ENCODE measurements at regions not wholly inside any gene's neighbourhood (a gene's known extent, or its start where the extent isn't known, plus 50 kb on each side); places are given as distances from the start of the nearest gene placed in this dataset.
"Not testable (repeated sequence)": the region's sequence is repeated elsewhere in the genome, so short reads cannot be mapped to it uniquely, and the experiment has no call there.

DNA sequence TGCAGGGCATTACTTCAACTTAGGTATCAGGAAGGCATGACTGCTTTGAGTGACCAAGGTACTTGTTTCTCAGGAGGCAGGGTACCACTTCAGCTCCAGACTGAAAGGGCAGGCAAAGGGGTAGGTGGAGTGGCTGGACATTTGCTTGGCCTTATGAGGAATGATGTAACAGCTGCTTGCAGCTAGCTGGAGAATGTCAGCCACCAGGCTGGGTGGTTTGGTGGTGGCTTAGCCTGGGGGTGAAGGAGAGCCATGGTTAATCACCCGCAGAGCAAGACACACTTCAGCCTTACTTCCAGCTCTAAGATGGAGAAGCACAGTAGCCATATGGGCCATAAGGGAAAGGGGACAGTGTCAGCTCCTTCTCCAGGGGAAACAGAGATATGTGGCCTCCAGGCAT, 146.1 kb downstream of the APIP start:
- no peak for TF ChIP-seq POLR2A (IDR thresholded peaks at IDR 0.05)
- TF ChIP-seq, protein P1, sequence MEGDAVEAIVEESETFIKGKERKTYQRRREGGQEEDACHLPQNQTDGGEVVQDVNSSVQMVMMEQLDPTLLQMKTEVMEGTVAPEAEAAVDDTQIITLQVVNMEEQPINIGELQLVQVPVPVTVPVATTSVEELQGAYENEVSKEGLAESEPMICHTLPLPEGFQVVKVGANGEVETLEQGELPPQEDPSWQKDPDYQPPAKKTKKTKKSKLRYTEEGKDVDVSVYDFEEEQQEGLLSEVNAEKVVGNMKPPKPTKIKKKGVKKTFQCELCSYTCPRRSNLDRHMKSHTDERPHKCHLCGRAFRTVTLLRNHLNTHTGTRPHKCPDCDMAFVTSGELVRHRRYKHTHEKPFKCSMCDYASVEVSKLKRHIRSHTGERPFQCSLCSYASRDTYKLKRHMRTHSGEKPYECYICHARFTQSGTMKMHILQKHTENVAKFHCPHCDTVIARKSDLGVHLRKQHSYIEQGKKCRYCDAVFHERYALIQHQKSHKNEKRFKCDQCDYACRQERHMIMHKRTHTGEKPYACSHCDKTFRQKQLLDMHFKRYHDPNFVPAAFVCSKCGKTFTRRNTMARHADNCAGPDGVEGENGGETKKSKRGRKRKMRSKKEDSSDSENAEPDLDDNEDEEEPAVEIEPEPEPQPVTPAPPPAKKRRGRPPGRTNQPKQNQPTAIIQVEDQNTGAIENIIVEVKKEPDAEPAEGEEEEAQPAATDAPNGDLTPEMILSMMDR (IDR thresholded peaks at IDR 0.05): no peak
- H3K27me3 ChIP-seq: no peaks in the 10 kb centered on the region
- 92 to 100% methylated on average over 1 of the region's 1 CpG for WGBS, 2 donors
- DNase-seq: no peak
- no peaks in the 10 kb centered on the region for H3K9me3 ChIP-seq
- H3K4me1 ChIP-seq: peaks cover 0 to 4% of the 10 kb centered on the region in 2 donors
- H3K36me3 ChIP-seq: no peaks in the 10 kb centered on the region
- no peak overlapping the region for H3K4me3 ChIP-seq (replicated peaks in 1 of 3)
- no peak overlapping the region for H3K27ac ChIP-seq
- intact Hi-C loops (cut with DNase I): no loop called here

DNA sequence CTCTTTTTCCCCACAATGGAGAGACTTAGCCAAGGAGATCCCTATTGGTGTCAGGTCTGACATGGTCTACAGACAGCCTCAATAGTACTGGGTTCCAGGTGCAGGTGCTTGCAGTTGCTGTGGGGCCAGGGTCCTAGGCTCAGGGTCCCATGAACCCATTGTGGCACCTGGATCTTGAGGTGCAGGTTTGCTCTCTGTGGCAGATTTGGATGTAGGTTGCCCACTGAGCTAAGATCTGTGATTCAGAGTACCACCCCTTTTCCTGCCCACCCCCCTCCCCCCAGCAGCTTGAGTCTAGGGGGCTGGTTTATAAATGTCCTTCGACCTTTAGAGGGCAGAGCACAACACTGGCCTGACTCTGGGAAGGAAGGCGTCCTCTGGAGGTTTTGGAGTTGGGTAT, 147.0 kb downstream of the APIP start:
- no peak overlapping the region for H3K27ac ChIP-seq

DNA sequence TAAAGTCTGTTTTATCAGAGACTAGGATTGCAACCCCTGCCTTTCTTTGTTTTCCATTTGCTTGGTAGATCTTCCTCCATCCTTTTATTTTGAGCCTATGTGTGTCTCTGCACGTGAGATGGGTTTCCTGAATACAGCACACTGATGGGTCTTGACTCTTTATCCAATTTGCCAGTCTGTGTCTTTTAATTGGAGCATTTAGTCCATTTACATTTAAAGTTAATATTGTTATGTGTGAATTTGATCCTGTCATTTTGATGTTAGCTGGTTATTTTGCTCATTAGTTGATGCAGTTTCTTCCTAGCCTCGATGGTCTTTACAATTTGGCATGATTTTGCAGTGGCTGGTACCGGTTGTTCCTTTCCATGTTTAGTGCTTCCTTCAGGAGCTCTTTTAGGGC, 141.7 kb downstream of the EHF start:
- H3K27ac ChIP-seq; H3K36me3 ChIP-seq; H3K4me1 ChIP-seq; H3K9me3 ChIP-seq; DNase-seq; intact Hi-C loops (cut with DNase I); H3K27me3 ChIP-seq; H3K4me3 ChIP-seq (replicated peaks in 1 of 3): not testable (repeated sequence)
- WGBS, 2 donors: 50 to 80% methylated on average over 1 of the region's 3 CpGs

More for the DNA sequence above, 147.0 kb downstream of the APIP start:
- H3K27me3 ChIP-seq: no peaks in the 10 kb centered on the region
- TF ChIP-seq, protein P1 (IDR thresholded peaks at IDR 0.05): no peak
- TF ChIP-seq POLR2A (IDR thresholded peaks at IDR 0.05): no peak
- no peaks in the 10 kb centered on the region for H3K36me3 ChIP-seq
- WGBS, 2 donors: 78 to 88% methylated on average over 2 of the region's 2 CpGs
- peaks cover 0 to 4% of the 10 kb centered on the region in 2 donors for H3K4me1 ChIP-seq
- H3K4me3 ChIP-seq (replicated peaks in 1 of 3): no peak overlapping the region
- DNase-seq: no peak
- intact Hi-C loops (cut with DNase I): no loop called here
- no peaks in the 10 kb centered on the region for H3K9me3 ChIP-seq

DNA sequence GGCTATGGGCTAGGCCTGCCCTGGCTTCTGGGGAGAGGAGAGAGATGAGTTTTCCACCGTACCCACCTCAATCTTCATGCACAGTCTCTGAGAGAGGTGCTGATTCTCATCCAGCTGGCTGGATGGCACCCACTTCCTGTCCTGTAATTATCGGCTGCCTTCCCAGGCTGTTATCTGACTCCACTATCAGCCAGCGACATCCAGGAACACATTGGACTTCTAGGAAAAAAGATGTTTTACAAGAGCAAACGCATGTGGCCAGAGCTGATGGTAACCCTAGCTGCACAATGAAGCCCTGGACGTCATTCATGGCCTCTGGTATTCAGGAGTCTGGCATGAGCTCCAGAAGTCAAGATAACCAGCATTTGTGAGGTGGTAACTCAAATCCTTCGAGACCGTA, 137.4 kb downstream of the EHF start:
- DNase-seq: no peak
- Histone ChIP-seq H3K9me3 (no peaks in the 10 kb centered on the region), H3K36me3 (no peaks in the 10 kb centered on the region), H3K4me1 (no peaks in the 10 kb centered on the region), H3K27ac (no peak overlapping the region), H3K27me3 (no peaks in the 10 kb centered on the region), H3K4me3 (replicated peaks in 1 of 3) (no peak overlapping the region)
- WGBS, 2 donors: 65 to 68% methylated on average over 7 of the region's 7 CpGs
- no peak for TF ChIP-seq POLR2A (IDR thresholded peaks at IDR 0.05)
- TF ChIP-seq, protein P1 (IDR thresholded peaks at IDR 0.05): no peak
- intact Hi-C loops (cut with DNase I): no loop called here

DNA sequence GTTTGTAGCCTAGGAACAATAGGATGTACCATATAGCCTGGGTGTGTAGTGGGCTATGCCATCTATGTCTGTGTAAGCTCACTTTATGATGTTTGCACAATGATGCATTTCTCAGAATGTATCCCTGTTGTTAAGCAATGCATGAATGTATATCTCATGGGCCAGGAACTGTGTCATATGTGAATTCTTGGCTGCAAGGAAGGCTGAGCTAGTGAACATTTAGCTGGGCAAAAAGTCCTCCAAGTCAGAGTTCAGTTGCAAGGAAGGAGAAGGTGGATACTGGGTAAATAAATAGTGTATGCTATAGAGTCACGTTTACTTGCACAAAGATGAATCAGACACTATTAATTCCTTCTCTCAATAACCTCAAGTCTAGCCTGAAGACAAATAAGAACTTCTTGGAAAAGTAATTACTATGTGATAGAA, 136.1 kb downstream of the EHF start:
- DNase-seq: no peak
- TF ChIP-seq, protein P1 (IDR thresholded peaks at IDR 0.05): no peak
- TF ChIP-seq POLR2A (IDR thresholded peaks at IDR 0.05): no peak
- 77 to 84% methylated on average over 1 of the region's 1 CpG for WGBS, 2 donors
- Histone ChIP-seq H3K4me1 (no peaks in the 10 kb centered on the region), H3K36me3 (no peaks in the 10 kb centered on the region), H3K9me3 (no peaks in the 10 kb centered on the region), H3K4me3 (replicated peaks in 1 of 3) (no peak overlapping the region), H3K27me3 (no peaks in the 10 kb centered on the region), H3K27ac (no peak overlapping the region)
- intact Hi-C loops (cut with DNase I): no loop called here

DNA sequence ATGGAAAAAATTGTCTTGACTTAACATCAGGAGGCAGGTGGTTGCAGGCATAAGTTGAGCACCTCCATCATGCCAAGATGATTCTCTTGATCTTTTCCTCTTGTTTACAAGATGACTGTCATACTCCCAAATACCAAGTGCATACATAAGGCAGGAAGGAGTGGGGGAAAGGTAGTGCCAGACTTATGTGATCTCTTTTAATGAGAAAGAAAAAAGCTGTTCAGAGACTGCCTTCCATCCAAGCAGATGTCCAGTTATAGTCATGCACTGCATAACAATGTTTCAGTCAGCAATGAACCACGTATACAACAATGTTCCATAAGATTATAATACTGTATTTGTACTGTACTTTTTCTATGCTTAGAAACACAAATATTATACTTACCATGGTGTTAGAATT, 135.7 kb downstream of the EHF start:
- Histone ChIP-seq H3K4me1 (no peaks in the 10 kb centered on the region), H3K4me3 (replicated peaks in 1 of 3) (no peak overlapping the region), H3K27me3 (no peaks in the 10 kb centered on the region), H3K9me3 (no peaks in the 10 kb centered on the region), H3K27ac (no peak overlapping the region), H3K36me3 (no peaks in the 10 kb centered on the region)
- WGBS, 2 donors: 85 to 90% methylated on average over 1 of the region's 1 CpG
- intact Hi-C loops (cut with DNase I): no loop called here
- no peak for DNase-seq
- no peak for TF ChIP-seq POLR2A (IDR thresholded peaks at IDR 0.05)
- TF ChIP-seq, protein P1 (IDR thresholded peaks at IDR 0.05): no peak
